ENCODE measurements at regions not wholly inside any gene's neighbourhood (a gene's known extent, or its start where the extent isn't known, plus 50 kb on each side); places are given as distances from the start of the nearest gene placed in this dataset.
"Not testable (repeated sequence)": the region's sequence is repeated elsewhere in the genome, so short reads cannot be mapped to it uniquely, and the experiment has no call there.

DNA sequence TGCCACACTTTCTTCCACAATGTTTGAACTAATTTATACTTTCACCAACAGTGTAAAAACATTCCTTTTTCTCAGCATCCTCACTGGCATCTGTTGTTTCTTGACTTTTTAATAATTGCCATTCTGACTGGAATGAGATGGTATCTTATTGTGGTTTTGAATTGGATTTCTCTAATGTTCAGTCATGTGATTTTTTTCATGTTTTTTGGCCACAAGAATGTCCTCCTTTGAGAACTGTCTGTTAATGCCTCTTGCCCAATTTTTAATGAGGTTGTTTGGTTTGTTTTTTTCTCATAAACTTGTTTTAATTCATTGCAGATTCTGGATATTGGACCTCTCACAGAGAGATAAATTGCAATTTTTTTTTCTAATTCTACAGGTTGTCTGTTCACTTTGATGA is 1195.2 kb downstream of the TECRL start:
- H3K27me3 ChIP-seq = no peaks in the 10 kb centered on the region
- peaks cover 3% of the 10 kb centered on the region for H3K9me3 ChIP-seq
- TF ChIP-seq POLR2A (IDR thresholded peaks at IDR 0.05) (no peak), POLR2AphosphoS5 (IDR thresholded peaks at IDR 0.05) (no peak), EP300 (IDR thresholded peaks at IDR 0.05) (no peak)
- TF ChIP-seq, protein P1, sequence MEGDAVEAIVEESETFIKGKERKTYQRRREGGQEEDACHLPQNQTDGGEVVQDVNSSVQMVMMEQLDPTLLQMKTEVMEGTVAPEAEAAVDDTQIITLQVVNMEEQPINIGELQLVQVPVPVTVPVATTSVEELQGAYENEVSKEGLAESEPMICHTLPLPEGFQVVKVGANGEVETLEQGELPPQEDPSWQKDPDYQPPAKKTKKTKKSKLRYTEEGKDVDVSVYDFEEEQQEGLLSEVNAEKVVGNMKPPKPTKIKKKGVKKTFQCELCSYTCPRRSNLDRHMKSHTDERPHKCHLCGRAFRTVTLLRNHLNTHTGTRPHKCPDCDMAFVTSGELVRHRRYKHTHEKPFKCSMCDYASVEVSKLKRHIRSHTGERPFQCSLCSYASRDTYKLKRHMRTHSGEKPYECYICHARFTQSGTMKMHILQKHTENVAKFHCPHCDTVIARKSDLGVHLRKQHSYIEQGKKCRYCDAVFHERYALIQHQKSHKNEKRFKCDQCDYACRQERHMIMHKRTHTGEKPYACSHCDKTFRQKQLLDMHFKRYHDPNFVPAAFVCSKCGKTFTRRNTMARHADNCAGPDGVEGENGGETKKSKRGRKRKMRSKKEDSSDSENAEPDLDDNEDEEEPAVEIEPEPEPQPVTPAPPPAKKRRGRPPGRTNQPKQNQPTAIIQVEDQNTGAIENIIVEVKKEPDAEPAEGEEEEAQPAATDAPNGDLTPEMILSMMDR (IDR thresholded peaks at IDR 0.05) = no peak
- DNase-seq (ENCODE audit: low spot score in 2 of 2) = no peak
- no peaks in the 10 kb centered on the region for H3K36me3 ChIP-seq
- H3K27ac ChIP-seq = no peak overlapping the region
- no peak overlapping the region for H3K4me3 ChIP-seq
- H3K4me1 ChIP-seq = no peaks in the 10 kb centered on the region

DNA sequence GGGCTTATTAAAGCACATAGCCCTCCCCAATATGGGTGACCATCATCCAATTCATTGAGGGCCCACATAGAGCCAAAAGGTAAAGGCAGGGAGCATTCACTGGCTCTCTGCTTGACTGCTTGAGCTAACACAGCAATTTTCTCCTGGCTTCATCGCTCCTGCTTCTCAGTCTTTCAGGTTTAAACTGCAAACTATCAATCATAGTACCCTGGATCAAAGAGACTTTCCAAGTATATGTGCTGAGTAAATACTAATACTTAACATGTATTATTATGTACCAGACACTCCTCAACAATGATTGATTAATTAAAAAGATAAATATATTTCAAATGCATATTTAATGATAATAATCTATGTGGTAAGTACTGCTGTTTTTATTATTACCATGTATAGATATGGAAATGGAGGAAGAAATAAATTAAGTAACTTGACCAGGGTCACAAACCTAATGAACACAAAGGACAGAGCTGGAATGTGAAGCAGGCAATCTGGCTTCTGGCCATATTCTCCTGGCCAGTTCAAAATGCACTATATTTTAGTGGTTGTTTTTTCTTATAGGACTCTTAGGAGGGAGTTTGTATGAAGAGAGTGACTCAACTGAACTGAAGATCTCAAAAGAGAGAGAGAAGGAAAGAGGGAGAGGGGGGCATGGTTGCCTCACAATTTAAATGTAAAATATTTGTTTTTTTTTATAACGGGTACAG is 1197.3 kb downstream of the TECRL start:
- TF ChIP-seq POLR2AphosphoS5 (IDR thresholded peaks at IDR 0.05) (no peak), EP300 (IDR thresholded peaks at IDR 0.05) (no peak), POLR2A (IDR thresholded peaks at IDR 0.05) (no peak)
- TF ChIP-seq, protein P1 (IDR thresholded peaks at IDR 0.05) = no peak
- H3K4me3 ChIP-seq = no peak overlapping the region
- 62% methylated on average over 2 of the region's 2 CpGs for WGBS
- H3K27ac ChIP-seq = no peak overlapping the region
- H3K9me3 ChIP-seq = peaks cover 9% of the 10 kb centered on the region
- no peaks in the 10 kb centered on the region for H3K27me3 ChIP-seq
- H3K36me3 ChIP-seq = no peaks in the 10 kb centered on the region
- no peak for DNase-seq (ENCODE audit: low spot score in 2 of 2)
- no peaks in the 10 kb centered on the region for H3K4me1 ChIP-seq

DNA sequence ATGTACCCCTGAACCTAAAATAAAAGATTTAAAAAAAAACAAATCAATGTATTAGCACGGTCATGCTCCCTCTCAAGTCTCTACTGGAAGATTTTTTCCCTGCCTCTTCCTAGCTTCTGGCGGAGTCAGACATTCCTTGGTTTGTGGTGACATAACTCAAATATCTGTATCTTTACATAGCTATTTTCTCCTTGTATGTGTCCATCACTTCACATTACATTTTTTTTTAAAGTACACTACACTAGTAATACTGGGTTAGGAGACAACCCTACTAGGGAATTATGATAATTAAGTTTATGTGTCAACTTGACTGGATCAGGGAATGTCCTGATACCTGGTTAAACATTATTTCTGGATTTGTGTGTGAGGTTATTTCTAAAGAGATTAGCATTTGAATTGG is 1197.9 kb downstream of the TECRL start:
- H3K4me3 ChIP-seq = no peak overlapping the region
- peaks cover 9% of the 10 kb centered on the region for H3K9me3 ChIP-seq
- DNase-seq (ENCODE audit: low spot score in 2 of 2) = no peak
- WGBS = 68% methylated on average over 2 of the region's 2 CpGs
- H3K27ac ChIP-seq = no peak overlapping the region
- H3K36me3 ChIP-seq = no peaks in the 10 kb centered on the region
- no peaks in the 10 kb centered on the region for H3K4me1 ChIP-seq
- TF ChIP-seq POLR2A (IDR thresholded peaks at IDR 0.05) = no peak
- TF ChIP-seq POLR2AphosphoS5 (IDR thresholded peaks at IDR 0.05) = no peak
- no peak for TF ChIP-seq EP300 (IDR thresholded peaks at IDR 0.05)
- TF ChIP-seq, protein P1 (IDR thresholded peaks at IDR 0.05) = no peak
- H3K27me3 ChIP-seq = no peaks in the 10 kb centered on the region

DNA sequence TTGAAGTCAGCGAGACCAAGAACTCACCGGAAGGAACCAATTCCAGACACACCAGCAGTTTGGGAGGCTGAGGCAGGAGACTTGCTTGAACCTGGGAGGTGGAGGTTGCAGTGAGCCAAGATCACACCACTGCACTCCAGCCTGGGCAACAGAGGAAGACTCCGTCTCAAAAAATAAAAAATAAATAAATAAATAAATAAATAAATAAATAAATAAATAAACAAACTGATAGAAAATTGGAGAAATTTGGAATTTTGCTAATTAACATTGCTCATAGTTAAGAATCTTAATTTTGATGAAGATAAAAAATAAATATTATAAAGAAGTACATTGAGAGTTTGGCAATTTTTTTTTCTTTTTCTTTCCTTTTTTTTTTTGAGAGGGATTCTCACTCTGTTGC is 1216.2 kb downstream of the TECRL start:
- 87% methylated on average over 3 of the region's 3 CpGs for WGBS
- not testable (repeated sequence) for H3K27ac ChIP-seq; H3K27me3 ChIP-seq; H3K4me1 ChIP-seq; H3K9me3 ChIP-seq; H3K4me3 ChIP-seq; H3K36me3 ChIP-seq; DNase-seq (ENCODE audit: low spot score in 2 of 2)

DNA sequence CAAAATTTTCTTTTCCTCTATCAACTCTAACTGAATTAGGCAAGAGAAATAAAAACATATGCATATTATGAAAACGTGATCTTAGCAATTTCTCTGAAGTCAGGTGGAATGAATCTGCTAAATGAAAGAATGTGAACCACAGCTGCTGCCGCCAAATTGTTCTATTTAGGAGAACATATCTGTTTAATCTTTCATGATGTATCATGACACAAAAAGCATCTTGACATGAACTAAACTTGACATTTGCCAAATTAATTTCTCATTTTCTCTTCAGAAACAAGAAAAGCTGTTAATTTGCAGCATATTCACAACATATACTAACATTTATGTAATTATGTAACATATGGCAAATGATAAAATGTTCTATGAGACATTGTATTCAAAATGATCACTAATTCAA is 1237.9 kb downstream of the TECRL start:
- Histone ChIP-seq H3K4me1 (no peaks in the 10 kb centered on the region), H3K27me3 (no peaks in the 10 kb centered on the region), H3K4me3 (no peak overlapping the region), H3K27ac (no peak overlapping the region), H3K9me3 (no peaks in the 10 kb centered on the region), H3K36me3 (no peaks in the 10 kb centered on the region)
- TF ChIP-seq POLR2A (IDR thresholded peaks at IDR 0.05) (no peak), EP300 (IDR thresholded peaks at IDR 0.05) (no peak), POLR2AphosphoS5 (IDR thresholded peaks at IDR 0.05) (no peak)
- TF ChIP-seq, protein P1 (IDR thresholded peaks at IDR 0.05) = no peak
- WGBS = 42% methylated on average over 2 of the region's 2 CpGs
- no peak for DNase-seq (ENCODE audit: low spot score in 2 of 2)

DNA sequence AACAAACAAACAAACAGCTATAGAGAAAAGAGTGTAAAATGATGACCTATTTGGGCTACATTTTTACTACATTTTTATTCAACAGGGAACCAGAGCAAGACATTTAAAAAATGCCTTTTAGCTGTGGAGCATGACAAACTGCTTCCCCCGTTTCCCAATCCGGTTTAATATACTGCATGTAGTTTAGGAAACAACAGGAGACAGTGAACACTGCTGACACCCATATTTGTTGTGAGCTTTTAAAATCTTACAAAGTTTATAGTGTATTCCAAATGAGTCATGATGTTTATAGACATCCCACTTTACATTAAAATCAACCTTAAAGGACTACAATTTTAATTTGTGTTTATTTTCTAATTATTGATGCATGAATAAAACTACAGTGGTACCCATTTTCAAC is 1238.3 kb downstream of the TECRL start:
- Histone ChIP-seq H3K27me3 (no peaks in the 10 kb centered on the region), H3K4me1 (no peaks in the 10 kb centered on the region), H3K4me3 (no peak overlapping the region), H3K36me3 (no peaks in the 10 kb centered on the region), H3K9me3 (no peaks in the 10 kb centered on the region), H3K27ac (no peak overlapping the region)
- TF ChIP-seq POLR2A (IDR thresholded peaks at IDR 0.05) = no peak
- TF ChIP-seq, protein P1 (IDR thresholded peaks at IDR 0.05) = no peak
- TF ChIP-seq EP300 (IDR thresholded peaks at IDR 0.05) = no peak
- no peak for TF ChIP-seq POLR2AphosphoS5 (IDR thresholded peaks at IDR 0.05)
- 48% methylated on average over 2 of the region's 2 CpGs for WGBS
- no peak for DNase-seq (ENCODE audit: low spot score in 2 of 2)
